Large intestine (tissue), 3 donors: ENCODE measurements at regions not wholly inside any gene's neighbourhood (a gene's known extent, or its start where the extent isn't known, plus 50 kb on each side); places are given as distances from the start of the nearest gene placed in this dataset.
"Not testable (repeated sequence)": the region's sequence is repeated elsewhere in the genome, so short reads cannot be mapped to it uniquely, and the experiment has no call there.

ENCODE experiments used
- DNase-seq, 2 donors: peaks; one replicate each; pipeline versions ENCODE4 v3.0.0 to v3.0.0-alpha.2; 2013
- H3K27ac ChIP-seq: one replicate; pipeline ENCODE4 v1.5.1; 2013; ENCODE audit warnings: low read length
- H3K27me3 ChIP-seq: 2 replicates; pipeline ENCODE4 v1.6.1; 2013; ENCODE audit warnings: low read length; ENCODE audit not compliant: control insufficient read depth, insufficient read depth
- H3K36me3 ChIP-seq: 2 replicates; pipeline ENCODE4 v1.6.1; 2013; ENCODE audit warnings: low read length; ENCODE audit not compliant: control insufficient read depth, insufficient read depth
- H3K4me1 ChIP-seq: one replicate; pipeline ENCODE4 v1.6.1; 2013; ENCODE audit warnings: low read length; ENCODE audit not compliant: control insufficient read depth, insufficient read depth
- H3K4me3 ChIP-seq: one replicate; pipeline ENCODE4 v1.5.1; 2013; ENCODE audit warnings: low read length
- H3K9me3 ChIP-seq: one replicate; pipeline ENCODE4 v1.6.1; 2013; ENCODE audit warnings: mild to moderate bottlenecking, low read depth, low read length, moderate library complexity; ENCODE audit not compliant: control insufficient read depth
- WGBS: methylation state at CpG from one replicate; pipeline ENCODE4 v1.1.5; 2013; ENCODE audit warnings: low lambda C conversion rate; ENCODE audit not compliant: insufficient coverage; 5-methylcytosine and 5-hydroxymethylcytosine counted together

- Histone ChIP-seq H3K4me1 (peaks cover 12% of the 10 kb centered on the region), H3K27me3 (no peaks in the 10 kb centered on the region), H3K4me3 (no peak overlapping the region), H3K9me3 (peaks cover 2% of the 10 kb centered on the region), H3K27ac (no peak overlapping the region), H3K36me3 (no peaks in the 10 kb centered on the region)
- no peak for DNase-seq
- WGBS = no CpG with 5 or more reads among the region's 7 CpGs
Observed at GRCh38 chr2:234252772-234253171, 202.3 kb downstream of the SPP2 start.

- no peaks in the 10 kb centered on the region for H3K36me3 ChIP-seq
- H3K27me3 ChIP-seq = no peaks in the 10 kb centered on the region
- DNase-seq = peak; percentile 79 to 87
- no peak overlapping the region for H3K4me3 ChIP-seq
- H3K9me3 ChIP-seq = peaks cover 8% of the 10 kb centered on the region
- WGBS = no CpG with 5 or more reads among the region's 8 CpGs
- peaks cover 10% of the 10 kb centered on the region for H3K4me1 ChIP-seq
- peak overlapping the region; percentile 66 for H3K27ac ChIP-seq
Observed at GRCh38 chr2:234251326-234252271, 201.1 kb downstream of the SPP2 start.

- Histone ChIP-seq H3K27ac (no peak overlapping the region), H3K27me3 (no peaks in the 10 kb centered on the region), H3K4me3 (no peak overlapping the region), H3K4me1 (peaks cover 10% of the 10 kb centered on the region), H3K36me3 (no peaks in the 10 kb centered on the region), H3K9me3 (peaks cover 8% of the 10 kb centered on the region)
- DNase-seq = no peak
- WGBS = no CpG with 5 or more reads among the region's 2 CpGs
Observed at GRCh38 chr2:234250926-234251325, 200.4 kb downstream of the SPP2 start.

- Histone ChIP-seq H3K9me3 (peaks cover 8% of the 10 kb centered on the region), H3K4me1 (peaks cover 10% of the 10 kb centered on the region), H3K27me3 (no peaks in the 10 kb centered on the region), H3K36me3 (no peaks in the 10 kb centered on the region), H3K27ac (no peak overlapping the region), H3K4me3 (no peak overlapping the region)
- DNase-seq = no peak
- WGBS = no CpG with 5 or more reads among the region's 5 CpGs
Observed at GRCh38 chr2:234249873-234250272, 199.4 kb downstream of the SPP2 start.

GRCh38 chr2:234249034-234249735 is 198.7 kb downstream of the SPP2 start:
- H3K36me3 ChIP-seq = no peaks in the 10 kb centered on the region
- no peak overlapping the region for H3K27ac ChIP-seq
- 80% methylated on average over 1 of the region's 5 CpGs for WGBS
- H3K9me3 ChIP-seq = peaks cover 8% of the 10 kb centered on the region
- no peak overlapping the region for H3K4me3 ChIP-seq
- no peaks in the 10 kb centered on the region for H3K27me3 ChIP-seq
- no peak for DNase-seq
- H3K4me1 ChIP-seq = peaks cover 10% of the 10 kb centered on the region

- WGBS = no CpG with 5 or more reads among the region's 10 CpGs
- not testable (repeated sequence) for H3K27ac ChIP-seq, H3K9me3 ChIP-seq, H3K4me3 ChIP-seq, DNase-seq, H3K36me3 ChIP-seq, H3K27me3 ChIP-seq
- peaks cover 10% of the 10 kb centered on the region for H3K4me1 ChIP-seq
Observed at GRCh38 chr2:234248213-234248710, 197.8 kb downstream of the SPP2 start.

- Histone ChIP-seq H3K27ac (no peak overlapping the region), H3K27me3 (no peaks in the 10 kb centered on the region), H3K4me1 (peaks cover 10% of the 10 kb centered on the region), H3K36me3 (no peaks in the 10 kb centered on the region), H3K9me3 (peaks cover 8% of the 10 kb centered on the region), H3K4me3 (no peak overlapping the region)
- no peak for DNase-seq
- WGBS = no CpG with 5 or more reads among the region's 42 CpGs
Observed at GRCh38 chr2:234247453-234248180, 197.1 kb downstream of the SPP2 start.

- Histone ChIP-seq H3K36me3 (no peaks in the 10 kb centered on the region), H3K4me1 (no peaks in the 10 kb centered on the region), H3K27me3 (no peaks in the 10 kb centered on the region), H3K4me3 (no peak overlapping the region), H3K27ac (no peak overlapping the region), H3K9me3 (peaks cover 8% of the 10 kb centered on the region)
- WGBS = 88% methylated on average over 2 of the region's 5 CpGs
- DNase-seq = no peak
Observed at GRCh38 chr2:234245945-234246344, 195.4 kb downstream of the SPP2 start.

- no peak overlapping the region for H3K4me3 ChIP-seq
- H3K9me3 ChIP-seq = peaks cover 8% of the 10 kb centered on the region
- no peaks in the 10 kb centered on the region for H3K27me3 ChIP-seq
- H3K27ac ChIP-seq = no peak overlapping the region
- peak in 1 of 2 donors; percentile 46 for DNase-seq
- no peaks in the 10 kb centered on the region for H3K4me1 ChIP-seq
- WGBS = no CpG with 5 or more reads among the region's 2 CpGs
- H3K36me3 ChIP-seq = no peaks in the 10 kb centered on the region
Observed at GRCh38 chr2:234243871-234244565, 193.5 kb downstream of the SPP2 start.
